H7 (cell line): ENCODE measurements at regions not wholly inside any gene's neighbourhood (a gene's known extent, or its start where the extent isn't known, plus 50 kb on each side); places are given as distances from the start of the nearest gene placed in this dataset.
A peak's percentile ranks its signal among the peaks of the same experiment; 100 is the strongest.

Experiments
- DNase-seq: peaks from one replicate; pipeline ENCODE4 v3.0.0; 2012
- H3K27me3 ChIP-seq: 2 replicates; pipeline ENCODE4 v1.6.0; 2011; ENCODE audit warnings: mild to moderate bottlenecking, low read length; ENCODE audit not compliant: control insufficient read depth, insufficient read depth
- H3K36me3 ChIP-seq: replicated peaks from 2 replicates; pipeline ENCODE4 v1.5.1; 2011; ENCODE audit warnings: low read length; ENCODE audit not compliant: control insufficient read depth, insufficient read depth
- H3K4me3 ChIP-seq: 2 replicates; pipeline ENCODE4 v1.5.1; 2011; ENCODE audit warnings: low read depth, mild to moderate bottlenecking, control low read depth, low read length, moderate library complexity; ENCODE audit not compliant: insufficient read depth

GRCh38 chrX:10725071-10725470 lies 104.7 kb upstream of the MID1 start:
- H3K4me3 ChIP-seq = no peak overlapping the region
- DNase-seq = peak; percentile 64
- no peaks in the 10 kb centered on the region for H3K36me3 ChIP-seq
- no peaks in the 10 kb centered on the region for H3K27me3 ChIP-seq

GRCh38 chrX:10726647-10727046 lies 106.3 kb upstream of the MID1 start:
- Histone ChIP-seq H3K4me3 (no peak overlapping the region), H3K27me3 (no peaks in the 10 kb centered on the region), H3K36me3 (no peaks in the 10 kb centered on the region)
- no peak for DNase-seq

GRCh38 chrX:10728806-10729389 lies 108.5 kb upstream of the MID1 start:
- no peaks in the 10 kb centered on the region for H3K27me3 ChIP-seq
- no peak overlapping the region for H3K4me3 ChIP-seq
- H3K36me3 ChIP-seq = no peaks in the 10 kb centered on the region
- peak; percentile 40 for DNase-seq

- Histone ChIP-seq H3K27me3 (no peaks in the 10 kb centered on the region), H3K4me3 (no peak overlapping the region), H3K36me3 (no peaks in the 10 kb centered on the region)
- no peak for DNase-seq
Observed at GRCh38 chrX:10739426-10739825, 119.0 kb upstream of the MID1 start.

GRCh38 chrX:10741003-10741402 lies 120.6 kb upstream of the MID1 start:
- no peak overlapping the region for H3K4me3 ChIP-seq
- no peaks in the 10 kb centered on the region for H3K27me3 ChIP-seq
- DNase-seq = no peak
- no peaks in the 10 kb centered on the region for H3K36me3 ChIP-seq

- H3K36me3 ChIP-seq = no peaks in the 10 kb centered on the region
- H3K4me3 ChIP-seq = no peak overlapping the region
- H3K27me3 ChIP-seq = no peaks in the 10 kb centered on the region
- DNase-seq = no peak
Observed at GRCh38 chrX:10741550-10741949, 121.2 kb upstream of the MID1 start.

GRCh38 chrX:10743476-10743875 lies 123.1 kb upstream of the MID1 start:
- no peak for DNase-seq
- no peaks in the 10 kb centered on the region for H3K27me3 ChIP-seq
- H3K36me3 ChIP-seq = no peaks in the 10 kb centered on the region
- H3K4me3 ChIP-seq = no peak overlapping the region

- Histone ChIP-seq H3K27me3 (no peaks in the 10 kb centered on the region), H3K4me3 (no peak overlapping the region), H3K36me3 (no peaks in the 10 kb centered on the region)
- DNase-seq = no peak
Observed at GRCh38 chrX:10744007-10744406, 123.6 kb upstream of the MID1 start.

GRCh38 chrX:10747975-10748374 lies 127.6 kb upstream of the MID1 start:
- DNase-seq = no peak
- Histone ChIP-seq H3K27me3 (no peaks in the 10 kb centered on the region), H3K4me3 (no peak overlapping the region), H3K36me3 (no peaks in the 10 kb centered on the region)

GRCh38 chrX:10749113-10749512 lies 128.7 kb upstream of the MID1 start:
- H3K36me3 ChIP-seq = no peaks in the 10 kb centered on the region
- H3K4me3 ChIP-seq = no peak overlapping the region
- H3K27me3 ChIP-seq = no peaks in the 10 kb centered on the region
- no peak for DNase-seq

GRCh38 chrX:10750581-10750980 lies 130.2 kb upstream of the MID1 start:
- no peak for DNase-seq
- no peaks in the 10 kb centered on the region for H3K27me3 ChIP-seq
- no peak overlapping the region for H3K4me3 ChIP-seq
- no peaks in the 10 kb centered on the region for H3K36me3 ChIP-seq

- no peaks in the 10 kb centered on the region for H3K27me3 ChIP-seq
- no peaks in the 10 kb centered on the region for H3K36me3 ChIP-seq
- no peak for DNase-seq
- H3K4me3 ChIP-seq = no peak overlapping the region
Observed at GRCh38 chrX:10753116-10753515, 132.7 kb upstream of the MID1 start.

- DNase-seq = no peak
- Histone ChIP-seq H3K27me3 (no peaks in the 10 kb centered on the region), H3K4me3 (no peak overlapping the region), H3K36me3 (no peaks in the 10 kb centered on the region)
Observed at GRCh38 chrX:10754445-10754844, 134.1 kb upstream of the MID1 start.

- no peaks in the 10 kb centered on the region for H3K27me3 ChIP-seq
- no peak overlapping the region for H3K4me3 ChIP-seq
- no peaks in the 10 kb centered on the region for H3K36me3 ChIP-seq
- peak; percentile 51 for DNase-seq
Observed at GRCh38 chrX:10755439-10756334, 135.3 kb upstream of the MID1 start.

GRCh38 chrX:10756441-10756840 lies 136.1 kb upstream of the MID1 start:
- Histone ChIP-seq H3K27me3 (no peaks in the 10 kb centered on the region), H3K4me3 (no peak overlapping the region), H3K36me3 (no peaks in the 10 kb centered on the region)
- DNase-seq = no peak
